GM12872 (cell line): ENCODE measurements at regions not wholly inside any gene's neighbourhood (a gene's known extent, or its start where the extent isn't known, plus 50 kb on each side); places are given as distances from the start of the nearest gene placed in this dataset.

Experiments used
- TF ChIP-seq, protein P1 (sequence below): IDR thresholded peaks from 3 replicates; pipeline ENCODE4 v1.5.1; 2011; ENCODE audit warnings: low read depth, mild to moderate bottlenecking, low read length, moderate library complexity; ENCODE audit not compliant: insufficient read depth

DNA sequence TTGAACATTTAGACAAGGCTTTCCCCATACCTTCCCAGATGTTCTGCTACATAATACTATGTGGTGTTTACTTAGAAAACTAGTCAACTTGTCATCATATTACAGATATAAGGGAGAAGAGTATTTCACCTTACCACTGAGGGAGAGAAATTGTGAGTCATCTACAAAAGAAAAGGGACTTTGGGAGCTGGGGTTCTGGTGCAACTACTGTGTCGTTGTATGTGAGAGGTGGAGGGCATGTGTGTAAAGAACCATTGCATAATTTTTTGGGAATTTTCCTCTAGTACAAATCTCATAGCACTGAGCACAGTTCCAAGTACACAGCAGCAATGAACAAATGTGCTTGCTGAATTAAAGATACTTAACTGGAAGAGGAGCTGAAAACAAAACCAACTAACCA lies 665.6 kb downstream of the DHX35 start:
- TF ChIP-seq, protein P1, sequence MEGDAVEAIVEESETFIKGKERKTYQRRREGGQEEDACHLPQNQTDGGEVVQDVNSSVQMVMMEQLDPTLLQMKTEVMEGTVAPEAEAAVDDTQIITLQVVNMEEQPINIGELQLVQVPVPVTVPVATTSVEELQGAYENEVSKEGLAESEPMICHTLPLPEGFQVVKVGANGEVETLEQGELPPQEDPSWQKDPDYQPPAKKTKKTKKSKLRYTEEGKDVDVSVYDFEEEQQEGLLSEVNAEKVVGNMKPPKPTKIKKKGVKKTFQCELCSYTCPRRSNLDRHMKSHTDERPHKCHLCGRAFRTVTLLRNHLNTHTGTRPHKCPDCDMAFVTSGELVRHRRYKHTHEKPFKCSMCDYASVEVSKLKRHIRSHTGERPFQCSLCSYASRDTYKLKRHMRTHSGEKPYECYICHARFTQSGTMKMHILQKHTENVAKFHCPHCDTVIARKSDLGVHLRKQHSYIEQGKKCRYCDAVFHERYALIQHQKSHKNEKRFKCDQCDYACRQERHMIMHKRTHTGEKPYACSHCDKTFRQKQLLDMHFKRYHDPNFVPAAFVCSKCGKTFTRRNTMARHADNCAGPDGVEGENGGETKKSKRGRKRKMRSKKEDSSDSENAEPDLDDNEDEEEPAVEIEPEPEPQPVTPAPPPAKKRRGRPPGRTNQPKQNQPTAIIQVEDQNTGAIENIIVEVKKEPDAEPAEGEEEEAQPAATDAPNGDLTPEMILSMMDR = no peak

DNA sequence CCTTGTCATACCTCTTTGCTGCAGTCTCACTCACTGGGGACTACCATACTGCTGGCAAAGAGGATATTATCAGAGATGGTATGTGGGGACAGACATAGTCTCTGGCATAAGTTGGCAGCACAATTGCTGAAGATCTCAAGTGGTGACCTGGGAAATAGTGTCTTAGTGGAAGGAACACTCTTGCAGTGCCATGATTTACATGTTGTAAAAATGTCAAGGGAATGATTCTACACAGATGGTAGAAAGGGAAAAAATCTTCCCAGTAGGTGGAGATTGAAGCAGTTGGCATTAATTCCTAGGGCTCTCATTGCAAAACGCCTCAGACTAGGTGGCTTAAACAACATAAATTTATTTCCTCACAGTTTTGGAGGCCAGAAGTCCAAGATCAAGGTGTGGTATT lies 662.2 kb downstream of the DHX35 start:
- TF ChIP-seq, protein P1 = no peak

DNA sequence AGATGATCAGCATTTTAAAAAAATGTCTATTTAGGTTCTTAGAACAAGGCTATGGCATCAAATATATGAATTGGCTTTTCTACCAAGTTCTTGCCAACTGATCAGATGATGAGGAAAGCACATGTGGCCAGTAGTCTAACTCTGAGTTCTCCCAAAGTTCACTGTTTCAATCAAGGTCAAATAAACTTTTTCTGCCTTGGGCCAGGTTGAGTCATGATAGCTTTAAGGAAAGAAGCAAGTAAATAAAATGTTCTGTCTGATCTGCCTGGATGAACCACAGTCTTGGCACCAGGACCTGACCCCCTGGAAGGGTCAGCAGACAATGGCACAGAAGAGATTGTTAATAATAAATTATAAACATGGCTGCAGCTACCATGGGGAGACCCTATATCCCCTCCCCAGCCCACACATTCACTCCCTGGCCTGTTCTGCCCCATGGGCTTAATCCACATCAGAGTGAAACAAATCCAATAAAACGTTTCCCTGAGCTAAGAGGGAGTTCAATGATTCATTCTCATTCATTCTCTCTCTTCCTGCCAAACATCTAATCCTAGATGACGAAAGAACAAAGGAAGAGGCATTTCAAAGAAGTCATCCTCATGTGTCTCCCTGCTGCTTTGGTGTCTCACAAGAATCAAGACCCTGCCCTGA lies 661.6 kb downstream of the DHX35 start:
- TF ChIP-seq, protein P1 = no peak

DNA sequence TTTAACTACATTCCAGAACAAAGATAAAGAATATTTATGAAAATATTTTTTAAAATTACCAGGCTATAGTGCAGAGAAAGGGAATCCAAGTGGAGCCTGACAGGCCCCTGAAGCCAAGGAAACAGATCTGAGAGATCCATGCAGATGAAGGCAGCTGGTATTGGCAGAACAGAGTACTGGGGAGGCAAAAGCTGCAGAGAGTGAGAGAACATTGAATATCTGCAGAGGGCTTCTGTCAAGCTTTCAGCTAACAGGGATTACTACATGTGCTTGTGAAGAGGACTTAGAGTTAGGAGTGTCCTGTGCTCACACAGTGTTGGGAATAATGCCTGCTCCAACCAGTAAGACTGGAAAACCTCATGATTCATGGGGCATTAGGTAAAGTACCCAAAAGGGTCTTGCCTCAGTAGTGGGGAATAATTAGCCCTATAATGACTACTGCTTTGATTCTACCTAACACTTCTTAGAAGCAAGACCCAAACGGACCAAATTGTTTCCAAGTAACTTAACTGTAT lies 657.2 kb downstream of the DHX35 start:
- TF ChIP-seq, protein P1 = no peak

DNA sequence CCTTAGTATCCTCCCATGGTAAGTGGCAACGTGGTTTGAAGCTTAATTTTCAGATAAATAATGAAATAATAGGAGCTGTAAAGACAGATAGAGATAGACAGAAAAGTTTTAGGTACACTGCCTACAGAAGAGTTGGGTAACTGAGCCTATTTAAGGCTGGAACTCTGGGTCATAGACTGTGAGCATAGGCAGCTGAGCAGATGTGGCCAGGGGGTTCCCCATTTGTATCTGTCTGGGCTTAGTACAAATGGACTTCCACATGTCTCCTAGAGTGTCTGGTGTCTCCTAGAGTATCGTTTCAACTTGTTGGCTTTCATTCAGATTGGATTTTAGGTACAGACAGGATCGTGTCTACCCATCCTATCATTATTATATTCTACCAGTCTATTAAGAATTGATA lies 649.8 kb downstream of the DHX35 start:
- TF ChIP-seq, protein P1 = no peak

DNA sequence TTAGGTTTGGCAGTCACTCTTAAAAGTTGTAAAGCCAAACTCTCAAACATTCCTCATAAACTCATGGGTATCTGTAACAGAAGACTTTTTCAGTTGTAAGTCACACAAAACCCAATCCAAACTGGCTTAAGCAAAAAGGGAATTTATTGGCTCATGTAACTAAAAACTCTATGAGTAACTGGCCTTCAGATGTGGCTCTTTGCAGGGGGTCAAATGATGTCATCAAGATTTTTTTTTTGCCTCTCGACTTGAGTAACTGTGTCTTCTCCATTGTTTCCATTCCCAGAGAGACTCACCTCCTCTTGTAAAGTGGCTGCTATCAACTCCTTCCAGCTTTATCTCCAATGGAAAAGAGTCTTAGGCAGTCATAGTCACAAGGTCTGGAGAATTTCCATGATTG lies 645.0 kb downstream of the DHX35 start:
- TF ChIP-seq, protein P1 = no peak

DNA sequence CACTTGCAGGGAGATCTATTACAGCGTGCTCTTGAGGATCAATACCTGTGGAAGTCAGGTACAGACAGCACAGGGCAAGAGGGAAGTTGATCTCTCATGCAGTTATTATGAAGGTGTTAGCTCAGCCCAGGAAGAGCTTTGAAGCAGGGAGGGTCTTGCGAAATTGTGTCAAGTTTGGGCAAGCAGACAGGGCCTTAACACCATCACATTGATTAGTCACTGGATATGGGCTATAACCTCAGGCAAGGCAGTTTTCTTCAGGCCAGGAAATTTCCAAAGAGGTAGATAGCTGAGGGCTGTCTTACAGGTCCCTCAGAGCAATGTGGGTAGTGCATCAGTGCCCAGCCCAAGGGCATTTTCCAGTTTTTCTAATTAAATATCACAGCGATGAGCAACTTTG lies 643.8 kb downstream of the DHX35 start:
- TF ChIP-seq, protein P1 = no peak
